CD14-positive monocyte (primary cell): ENCODE measurements at regions not wholly inside any gene's neighbourhood (a gene's known extent, or its start where the extent isn't known, plus 50 kb on each side); places are given as distances from the start of the nearest gene placed in this dataset.

Source experiments
- DNase-seq, 3 donors: peaks; one replicate each; pipeline ENCODE4 v3.0.0-alpha.2; 2011 to 2022
- H2AFZ ChIP-seq: 2 replicates; pipeline ENCODE4 v1.6.0; 2012; ENCODE audit warnings: mild to moderate bottlenecking, low read depth, low read length, inconsistent platforms; ENCODE audit not compliant: insufficient read depth, poor library complexity, severe bottlenecking
- H3K27ac ChIP-seq, 2 donors: 1 replicate in 1 of 2; 2 replicates in 1 of 2; pipeline ENCODE4 v1.5.1; 2012 to 2013; ENCODE audit warnings: low read length in 2 of 2, control low read depth in 1 of 2, inconsistent platforms in 1 of 2, low read depth in 1 of 2, mild to moderate bottlenecking in 1 of 2
- H3K27me3 ChIP-seq, 2 donors: one replicate each; pipeline versions ENCODE4 v1.6.0 to v1.6.1; 2011 to 2013; ENCODE audit warnings: low read length in 2 of 2; ENCODE audit not compliant: control insufficient read depth in 2 of 2, insufficient read depth in 2 of 2
- H3K36me3 ChIP-seq, 2 donors: replicated peaks in 1 of 2; 1 replicate in 1 of 2; 2 replicates in 1 of 2; pipeline versions ENCODE4 v1.5.1 to v1.6.1; 2012 to 2013; ENCODE audit warnings: low read length in 2 of 2, control low read depth in 1 of 2, inconsistent platforms in 1 of 2, mild to moderate bottlenecking in 1 of 2; ENCODE audit not compliant: insufficient read depth in 2 of 2, control insufficient read depth in 1 of 2
- H3K4me1 ChIP-seq, 2 donors: 1 replicate in 1 of 2; 2 replicates in 1 of 2; pipeline versions ENCODE4 v1.5.1 to v1.6.1; 2012 to 2013; ENCODE audit warnings: low read length in 2 of 2, control low read depth in 1 of 2, inconsistent platforms in 1 of 2, mild to moderate bottlenecking in 1 of 2, moderate library complexity in 1 of 2; ENCODE audit not compliant: insufficient read depth in 2 of 2, control insufficient read depth in 1 of 2
- H3K4me2 ChIP-seq: replicated peaks from 2 replicates; pipeline ENCODE3; 2012; ENCODE audit warnings: low read length, moderate library complexity, mild to moderate bottlenecking; ENCODE audit not compliant: poor library complexity, severe bottlenecking; ENCODE audit errors: extremely low read depth
- H3K4me3 ChIP-seq, 3 experiments: fragments of 200-600 bp in 1 of 3; sonication (generic) in 1 of 3; replicated peaks in 1 of 3; 1 replicate in 2 of 3; 2 replicates in 1 of 3; pipeline ENCODE4 v1.5.1; 2011 to 2013; ENCODE audit warnings: low read length in 3 of 3, mild to moderate bottlenecking in 3 of 3, control low read depth in 2 of 3, low read depth in 2 of 3, inconsistent platforms in 1 of 3, moderate library complexity in 1 of 3
- H3K79me2 ChIP-seq: 2 replicates; pipeline ENCODE4 v1.6.0; 2012; ENCODE audit warnings: mild to moderate bottlenecking, control low read depth, inconsistent platforms, low read length, moderate library complexity; ENCODE audit not compliant: insufficient read depth
- H3K9ac ChIP-seq: 2 replicates; pipeline ENCODE4 v1.6.0; 2017; ENCODE audit warnings: low read length, mild to moderate bottlenecking; ENCODE audit not compliant: insufficient read depth, poor library complexity, severe bottlenecking
- H3K9me3 ChIP-seq, 2 donors: replicated peaks in 1 of 2; 1 replicate in 1 of 2; 2 replicates in 1 of 2; pipeline versions ENCODE4 v1.5.1 to v1.6.1; 2012 to 2013; ENCODE audit warnings: low read length in 2 of 2, control low read depth in 1 of 2; ENCODE audit not compliant: control insufficient read depth in 1 of 2, insufficient read depth in 1 of 2
- H4K20me1 ChIP-seq: 2 replicates; pipeline ENCODE4 v1.6.0; 2012; ENCODE audit warnings: mild to moderate bottlenecking, low read length, control low read depth, moderate library complexity; ENCODE audit not compliant: insufficient read depth
- H3K27ac Mint-ChIP-seq, 7 donors: one replicate each; pipeline ENCODE4 v1.8.0; 2020; ENCODE audit warnings: mild to moderate bottlenecking in 7 of 7, mixed read lengths in 7 of 7, moderate library complexity in 6 of 7, inconsistent platforms in 2 of 7
- H3K27me3 Mint-ChIP-seq, 3 donors: one replicate each; pipeline ENCODE4 v1.8.0; 2021 to 2022; ENCODE audit warnings: low read depth in 3 of 3, mild to moderate bottlenecking in 3 of 3, mixed read lengths in 3 of 3, moderate library complexity in 3 of 3, inconsistent platforms in 1 of 3
- H3K36me3 Mint-ChIP-seq, 2 donors: one replicate each; pipeline ENCODE4 v1.8.0; 2020; ENCODE audit warnings: mixed read lengths in 2 of 2, inconsistent platforms in 1 of 2, mild to moderate bottlenecking in 1 of 2
- H3K4me1 Mint-ChIP-seq: one replicate; pipeline ENCODE4 v1.8.0; 2020; ENCODE audit warnings: mild to moderate bottlenecking, mixed read lengths
- H3K4me3 Mint-ChIP-seq, 2 donors: one replicate each; pipeline ENCODE4 v1.8.0; 2020; ENCODE audit warnings: mild to moderate bottlenecking in 2 of 2, mixed read lengths in 2 of 2, moderate library complexity in 1 of 2
- H3K9me3 Mint-ChIP-seq, 7 donors: one replicate each; pipeline ENCODE4 v1.8.0; 2020 to 2022; ENCODE audit warnings: mixed read lengths in 7 of 7, mild to moderate bottlenecking in 6 of 7, moderate library complexity in 6 of 7, inconsistent platforms in 2 of 7
- WGBS: methylation state at CpG from one replicate; pipeline ENCODE4 v1.1.5; 2013; ENCODE audit warnings: missing lambda C conversion rate; ENCODE audit not compliant: insufficient coverage; 5-methylcytosine and 5-hydroxymethylcytosine counted together
- intact Hi-C, 2 donors: fragments of 100-400 bp; cut with micrococcal nuclease; formaldehyde crosslinking; loops; one replicate each; pipeline versions ENCODE4 v1.15.0 to v1.15.1; 2023
- TF ChIP-seq, protein P1 (sequence below): fragments of 200-600 bp; IDR thresholded peaks from one replicate; pipeline ENCODE4 v1.8.0; 2022; ENCODE audit warnings: antibody characterized with exemption, mild to moderate bottlenecking

DNA sequence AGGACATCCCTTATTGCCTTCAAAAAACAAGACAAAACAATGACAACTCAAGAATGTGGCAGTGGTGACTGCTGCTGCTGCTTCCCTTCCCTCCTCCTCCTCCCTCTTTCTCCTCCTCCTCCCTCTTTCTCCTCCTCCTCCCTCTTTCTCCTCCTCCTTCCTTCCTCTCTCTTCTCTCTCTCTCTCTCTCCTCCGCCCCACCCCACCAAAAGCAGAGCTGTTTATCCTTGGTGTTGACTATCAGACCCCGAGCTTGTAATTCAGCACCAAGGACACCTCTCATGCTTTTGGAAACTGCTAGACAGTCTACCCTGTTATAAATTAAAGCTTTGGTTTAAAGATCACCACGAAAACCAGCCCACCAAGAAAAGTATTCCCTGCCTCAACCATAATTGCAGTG is 72.4 kb upstream of the IFNAR2 start:
- no CpG with 5 or more reads among the region's 3 CpGs for WGBS
- DNase-seq, result no peak
- Histone ChIP-seq H3K9ac (no peak overlapping the region), H3K4me3 (no peak overlapping the region), H3K36me3 (no peaks in the 10 kb centered on the region), H3K27ac (no peak overlapping the region), H3K27me3 (peaks cover 5 to 19% of the 10 kb centered on the region in 2 donors), H3K9me3 (peaks cover 9% of the 10 kb centered on the region in 2 donors), H2AFZ (no peak overlapping the region), H3K4me2 (no peak overlapping the region), H4K20me1 (no peaks in the 10 kb centered on the region), H3K4me1 (peaks cover 1 to 2% of the 10 kb centered on the region in 2 donors), H3K79me2 (no peaks in the 10 kb centered on the region)
- no peak overlapping the region for H3K27ac Mint-ChIP-seq
- peaks cover 2% of the 10 kb centered on the region for H3K4me1 Mint-ChIP-seq
- H3K27me3 Mint-ChIP-seq, result peaks cover 16 to 45% (median 25%) of the 10 kb centered on the region in 3 donors
- H3K4me3 Mint-ChIP-seq, result no peak overlapping the region
- peaks cover 7 to 15% (median 13%) of the 10 kb centered on the region in 7 donors for H3K9me3 Mint-ChIP-seq
- TF ChIP-seq, protein P1, sequence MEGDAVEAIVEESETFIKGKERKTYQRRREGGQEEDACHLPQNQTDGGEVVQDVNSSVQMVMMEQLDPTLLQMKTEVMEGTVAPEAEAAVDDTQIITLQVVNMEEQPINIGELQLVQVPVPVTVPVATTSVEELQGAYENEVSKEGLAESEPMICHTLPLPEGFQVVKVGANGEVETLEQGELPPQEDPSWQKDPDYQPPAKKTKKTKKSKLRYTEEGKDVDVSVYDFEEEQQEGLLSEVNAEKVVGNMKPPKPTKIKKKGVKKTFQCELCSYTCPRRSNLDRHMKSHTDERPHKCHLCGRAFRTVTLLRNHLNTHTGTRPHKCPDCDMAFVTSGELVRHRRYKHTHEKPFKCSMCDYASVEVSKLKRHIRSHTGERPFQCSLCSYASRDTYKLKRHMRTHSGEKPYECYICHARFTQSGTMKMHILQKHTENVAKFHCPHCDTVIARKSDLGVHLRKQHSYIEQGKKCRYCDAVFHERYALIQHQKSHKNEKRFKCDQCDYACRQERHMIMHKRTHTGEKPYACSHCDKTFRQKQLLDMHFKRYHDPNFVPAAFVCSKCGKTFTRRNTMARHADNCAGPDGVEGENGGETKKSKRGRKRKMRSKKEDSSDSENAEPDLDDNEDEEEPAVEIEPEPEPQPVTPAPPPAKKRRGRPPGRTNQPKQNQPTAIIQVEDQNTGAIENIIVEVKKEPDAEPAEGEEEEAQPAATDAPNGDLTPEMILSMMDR, result no peak
- intact Hi-C loops, result no loop called here
- H3K36me3 Mint-ChIP-seq, result no peaks in the 10 kb centered on the region

DNA sequence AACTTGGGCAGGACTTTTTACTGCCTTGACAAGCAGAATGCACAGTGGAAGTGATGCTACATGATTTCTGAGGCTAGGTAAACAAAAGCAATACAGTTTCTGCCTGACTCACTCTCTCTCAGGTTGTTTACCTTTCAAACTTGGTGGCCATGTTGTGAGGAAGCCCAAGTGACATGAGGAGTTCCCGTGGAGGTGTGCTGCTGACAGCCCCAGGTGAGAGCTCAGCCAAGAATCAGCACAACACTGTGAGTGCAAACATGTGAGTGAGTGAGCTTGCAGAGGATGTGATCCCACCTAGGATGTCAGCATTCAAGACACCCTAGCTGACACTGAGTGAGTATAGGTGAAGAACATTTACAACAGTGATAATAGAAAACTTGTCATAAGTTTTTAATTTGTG is 71.1 kb upstream of the IFNAR2 start:
- H3K27ac ChIP-seq, result no peak overlapping the region
- intact Hi-C loops, result no loop called here
- no peak overlapping the region for H3K4me3 Mint-ChIP-seq
- peaks cover 5 to 21% of the 10 kb centered on the region in 2 donors for H3K27me3 ChIP-seq
- no peaks in the 10 kb centered on the region for H3K4me1 ChIP-seq
- TF ChIP-seq, protein P1, result no peak
- H3K9me3 ChIP-seq, result peaks cover 9% of the 10 kb centered on the region in 2 donors
- H3K27me3 Mint-ChIP-seq, result peaks cover 12 to 40% (median 25%) of the 10 kb centered on the region in 3 donors
- H3K4me2 ChIP-seq, result no peak overlapping the region
- no peaks in the 10 kb centered on the region for H3K36me3 Mint-ChIP-seq
- H3K79me2 ChIP-seq, result no peaks in the 10 kb centered on the region
- H3K27ac Mint-ChIP-seq, result no peak overlapping the region
- peaks cover 7 to 15% (median 13%) of the 10 kb centered on the region in 7 donors for H3K9me3 Mint-ChIP-seq
- H3K4me3 ChIP-seq, result no peak overlapping the region
- no peaks in the 10 kb centered on the region for H3K4me1 Mint-ChIP-seq
- no peaks in the 10 kb centered on the region for H4K20me1 ChIP-seq
- no peak for DNase-seq
- no peak overlapping the region for H2AFZ ChIP-seq
- H3K36me3 ChIP-seq, result no peaks in the 10 kb centered on the region
- H3K9ac ChIP-seq, result no peak overlapping the region
- WGBS, result 86% methylated on average over 1 of the region's 1 CpG
